GM18867 (cell line): ENCODE measurements at regions not wholly inside any gene's neighbourhood (a gene's known extent, or its start where the extent isn't known, plus 50 kb on each side); places are given as distances from the start of the nearest gene placed in this dataset.
"Not testable (repeated sequence)": the region's sequence is repeated elsewhere in the genome, so short reads cannot be mapped to it uniquely, and the experiment has no call there.

Experiments used
- ATAC-seq: cut with Tn5 transposase; IDR thresholded peaks from one replicate; pipeline ENCODE4 v1.9.1; 2021; ENCODE audit warnings: mild to moderate bottlenecking, moderate library complexity; ENCODE audit not compliant: unreplicated experiment

DNA sequence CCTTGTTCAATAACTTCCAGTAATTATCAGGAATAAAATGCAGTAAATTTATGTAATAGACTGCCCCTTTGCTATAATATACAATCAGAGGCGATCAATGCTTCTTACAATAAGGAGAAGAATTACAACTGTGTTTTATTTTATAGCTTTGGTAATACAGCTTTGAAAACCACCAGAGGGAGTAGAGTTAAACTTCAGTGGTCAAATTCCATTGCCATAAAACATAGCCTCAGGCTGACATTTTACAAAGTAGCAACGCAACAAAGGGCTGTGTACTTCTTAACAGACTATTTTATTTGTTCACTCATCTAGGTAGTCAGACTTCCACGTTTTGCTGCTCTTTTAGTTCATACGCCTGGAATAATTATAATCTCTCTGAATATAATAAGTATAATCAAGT lies 58.5 kb downstream of the TEX13C start:
- no peak for ATAC-seq

DNA sequence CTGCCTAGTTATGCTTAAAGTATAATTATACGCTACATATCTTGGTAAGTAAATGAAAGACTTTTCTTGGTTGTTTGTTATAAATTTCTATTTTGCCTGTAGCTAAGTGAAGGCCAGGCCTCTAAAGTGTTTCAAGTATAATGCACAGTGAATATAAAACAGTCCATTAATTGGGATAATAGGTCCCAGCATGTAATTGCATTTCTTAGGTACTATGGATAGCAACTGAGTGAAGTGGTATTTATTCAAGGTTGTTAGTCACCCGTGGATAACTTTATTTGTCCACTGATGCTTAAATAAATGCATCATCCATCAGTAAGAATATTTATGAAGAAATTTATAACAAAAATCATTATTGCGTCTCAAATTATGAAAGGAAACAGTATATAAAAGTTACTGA lies 59.1 kb downstream of the TEX13C start:
- ATAC-seq, result no peak

DNA sequence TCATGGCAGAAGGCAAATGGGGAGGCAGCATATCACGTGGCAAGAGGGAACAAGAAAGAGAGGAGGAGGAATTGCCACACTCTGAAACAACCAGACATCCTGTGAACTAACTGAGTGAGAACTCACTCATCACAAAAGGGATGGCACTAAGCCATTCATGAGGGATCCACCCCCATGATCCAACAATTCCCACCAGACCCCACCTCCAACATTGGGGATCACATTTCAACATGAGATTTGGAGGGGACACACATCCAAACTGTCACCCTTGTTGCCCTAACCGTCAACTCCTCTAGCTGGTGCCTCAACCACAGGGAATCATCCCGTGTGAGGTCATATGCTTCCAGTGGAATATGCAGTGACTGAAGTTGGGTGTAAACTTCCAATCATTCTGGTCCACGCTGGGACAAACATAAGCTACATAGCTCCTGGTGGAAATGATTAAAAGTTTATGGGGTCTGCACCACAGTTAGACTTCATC lies 62.5 kb downstream of the TEX13C start:
- ATAC-seq, result no peak

DNA sequence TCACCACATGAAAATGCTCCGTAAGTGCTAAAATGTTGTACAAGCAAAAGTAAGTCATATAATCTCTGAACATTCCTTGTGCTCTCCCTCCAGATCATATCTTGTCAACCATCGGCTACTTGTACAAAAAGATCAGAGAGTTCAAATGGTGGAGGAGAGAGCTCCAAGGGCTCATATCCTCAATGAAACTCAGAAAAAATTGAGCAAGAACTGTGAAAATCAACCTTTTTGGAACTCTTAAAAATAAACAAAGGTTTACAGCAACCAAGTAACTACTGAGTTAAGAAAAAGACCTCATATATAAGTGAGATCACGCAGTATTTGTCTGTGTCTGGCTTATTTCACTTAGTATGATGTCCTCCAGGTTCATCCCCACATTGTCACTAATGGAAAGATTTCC lies 63.2 kb downstream of the TEX13C start:
- no peak for ATAC-seq

DNA sequence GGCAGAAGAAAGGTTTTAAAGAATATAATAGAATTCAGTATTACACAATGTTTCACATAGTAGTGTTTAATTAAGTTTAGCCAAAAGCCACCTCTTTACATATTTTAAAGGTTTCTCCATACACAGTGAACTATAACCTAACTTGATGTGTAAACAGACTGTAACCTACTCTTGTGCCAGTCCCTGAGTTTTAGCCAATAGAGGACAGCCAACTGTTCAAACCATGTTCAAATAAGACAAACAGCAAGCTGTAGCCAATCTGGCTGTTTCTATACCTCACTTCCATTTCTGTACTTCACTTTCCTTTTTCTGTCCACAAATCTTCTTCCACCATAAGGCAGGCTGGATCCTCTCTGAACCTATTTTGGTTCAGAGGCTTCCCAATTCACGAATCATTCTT lies 65.2 kb downstream of the TEX13C start:
- no peak for ATAC-seq

DNA sequence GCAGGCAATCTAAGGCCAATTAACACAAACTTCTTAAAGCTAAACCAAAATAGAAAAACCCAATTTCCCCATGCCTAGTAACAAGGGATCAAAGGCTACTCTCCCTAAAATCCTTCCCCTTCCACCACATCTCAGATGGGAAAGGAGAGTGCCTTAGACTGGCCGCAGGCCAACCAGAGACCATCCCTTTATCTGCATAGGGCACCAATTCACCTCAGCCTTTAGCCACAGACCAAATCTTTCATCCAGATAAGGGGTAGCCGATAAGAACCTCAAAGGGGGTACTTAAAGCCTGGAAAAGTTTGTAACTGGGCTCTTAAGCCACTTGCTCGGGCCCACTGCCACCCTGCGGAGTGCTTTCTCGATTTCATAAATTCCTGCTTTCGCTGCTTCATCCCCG lies 68.3 kb downstream of the TEX13C start:
- no peak for ATAC-seq

DNA sequence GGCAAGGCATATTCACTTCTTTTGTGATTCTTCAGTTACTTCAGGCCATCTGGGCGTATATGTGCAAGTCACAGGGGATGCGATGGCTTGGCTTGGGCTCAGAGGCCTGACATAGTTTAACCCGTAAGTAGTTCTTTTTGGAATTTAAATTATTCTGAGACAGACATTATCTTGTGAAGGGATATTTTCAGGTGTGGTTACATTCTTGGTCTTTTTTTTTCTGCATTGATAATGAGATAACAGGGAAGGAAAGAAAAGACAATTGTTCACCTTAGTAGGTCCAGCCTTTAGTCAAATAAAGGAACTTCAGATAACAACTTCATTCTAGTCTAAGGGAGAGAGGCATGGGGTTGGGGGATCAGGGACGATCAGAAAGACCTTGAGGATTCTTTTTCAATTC lies 74.8 kb downstream of the TEX13C start:
- no peak for ATAC-seq

DNA sequence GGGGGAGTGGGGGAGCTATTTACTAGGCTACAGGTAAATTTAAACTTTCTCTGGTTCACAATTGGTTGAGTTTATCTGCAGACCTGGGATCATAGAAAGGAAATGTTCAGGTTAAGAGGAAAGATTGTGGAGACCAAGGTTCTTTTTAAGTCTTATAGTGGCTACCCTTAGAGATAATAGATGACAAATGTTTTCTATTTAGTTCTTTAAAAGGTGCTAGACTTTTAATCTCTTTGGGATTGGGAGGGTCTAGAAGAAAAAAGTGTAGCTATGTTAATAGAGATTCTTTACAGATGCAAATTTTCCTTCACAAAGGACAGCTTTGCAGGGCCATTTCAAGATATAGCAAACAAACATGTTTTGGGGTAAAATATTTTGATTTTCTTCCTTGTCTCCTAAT lies 76.0 kb downstream of the TEX13C start:
- no peak for ATAC-seq

DNA sequence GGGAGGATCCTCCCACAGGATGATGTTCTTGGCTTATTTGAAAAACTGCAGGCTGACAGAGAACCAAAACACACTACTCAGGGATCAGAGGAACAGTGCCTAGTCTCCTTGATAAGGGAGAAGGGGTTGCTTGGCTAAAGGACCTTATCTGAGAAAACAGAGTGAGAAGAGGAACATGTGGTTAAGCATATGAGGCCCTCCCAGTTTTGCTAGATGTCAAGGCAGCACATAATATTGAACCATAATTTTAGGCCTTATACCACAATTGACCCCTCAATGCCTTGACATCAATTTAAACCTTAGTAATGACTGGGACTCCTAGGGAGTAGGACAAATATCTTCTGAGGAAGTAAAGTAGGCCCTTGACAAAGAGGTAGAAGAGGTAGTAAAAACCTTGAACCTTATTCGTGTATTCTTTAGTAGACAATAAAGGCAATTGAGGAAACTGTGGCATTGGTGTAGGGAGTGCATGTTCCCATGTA lies 79.3 kb downstream of the TEX13C start:
- no peak for ATAC-seq

DNA sequence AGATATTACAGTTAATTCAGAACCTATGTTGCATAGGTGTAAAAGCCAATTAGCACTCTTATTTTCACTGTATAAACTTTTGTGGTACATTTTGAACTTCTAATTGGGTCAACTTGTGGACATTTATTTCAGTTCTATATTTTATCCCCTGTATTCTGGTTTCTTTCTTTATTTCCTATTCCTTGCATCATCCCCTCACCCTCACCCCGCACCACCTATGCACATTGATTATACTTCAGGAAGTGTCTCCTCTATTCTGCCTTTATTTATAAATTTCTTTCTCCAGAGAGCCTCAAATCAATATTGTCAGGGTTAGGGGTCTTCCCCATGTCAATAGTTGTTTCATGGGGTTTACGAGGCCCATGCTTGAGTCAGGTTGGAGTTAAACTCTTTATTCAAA lies 83.1 kb downstream of the TEX13C start:
- ATAC-seq, result no peak

DNA sequence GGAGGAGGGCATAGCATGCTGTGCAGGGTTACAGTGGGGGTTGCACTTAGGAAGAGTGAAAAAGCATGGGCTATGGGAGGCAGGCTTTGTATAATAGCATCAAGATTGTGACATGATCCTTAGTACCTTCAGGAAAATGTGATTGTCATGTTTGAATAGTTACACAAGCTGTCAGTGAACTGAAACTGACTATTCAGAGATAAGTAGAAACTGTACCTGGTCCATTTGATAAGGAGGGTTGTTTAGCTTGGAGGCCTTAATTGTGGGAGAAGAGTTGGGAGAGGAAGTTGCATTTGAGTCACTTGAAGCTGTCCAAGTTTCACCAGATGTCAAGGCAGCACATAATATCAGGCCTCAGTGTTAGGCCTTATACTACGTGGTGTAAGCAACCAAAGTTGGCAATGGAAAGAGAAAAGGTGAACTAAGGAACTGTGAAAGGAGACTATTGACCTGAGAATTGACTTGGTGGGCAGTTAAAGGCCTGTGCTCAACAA lies 85.0 kb downstream of the TEX13C start:
- no peak for ATAC-seq

DNA sequence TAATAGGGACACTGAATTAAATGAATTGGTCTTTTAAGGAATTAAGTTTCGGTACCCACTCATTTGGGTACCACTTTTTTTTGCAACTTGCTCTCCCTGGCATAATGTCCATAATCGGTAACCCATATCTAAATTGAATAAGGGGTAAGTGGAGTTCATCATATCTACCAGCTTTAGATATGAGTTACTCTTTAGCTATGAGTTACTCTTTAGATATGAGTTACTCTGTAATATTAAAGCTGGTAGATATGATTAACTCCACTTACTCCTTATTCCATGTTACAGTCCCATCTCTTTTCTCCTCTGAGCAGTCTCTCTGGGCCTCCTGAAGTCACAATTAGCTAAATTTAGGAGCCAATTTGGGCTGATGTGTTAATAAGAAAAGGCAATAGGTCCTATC lies 85.7 kb downstream of the TEX13C start:
- ATAC-seq, result no peak

DNA sequence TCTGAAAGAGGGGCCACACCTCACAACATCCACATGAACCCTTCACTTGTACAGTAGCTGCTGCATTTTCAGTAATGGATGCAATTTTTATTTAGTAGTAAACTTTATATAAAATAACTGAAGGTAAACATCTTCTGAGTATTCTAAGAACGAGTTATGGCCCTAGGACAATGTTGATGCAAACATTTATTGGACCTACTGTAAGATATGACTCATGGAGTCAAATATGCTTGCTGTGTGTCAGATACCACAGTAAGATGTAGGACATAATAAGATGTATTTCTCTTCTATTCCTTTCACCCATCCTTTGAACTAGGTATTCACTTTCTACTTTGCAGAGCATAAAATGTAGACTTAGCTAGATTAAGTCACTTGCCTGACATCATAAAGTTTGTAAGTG lies 87.6 kb downstream of the TEX13C start:
- no peak for ATAC-seq

DNA sequence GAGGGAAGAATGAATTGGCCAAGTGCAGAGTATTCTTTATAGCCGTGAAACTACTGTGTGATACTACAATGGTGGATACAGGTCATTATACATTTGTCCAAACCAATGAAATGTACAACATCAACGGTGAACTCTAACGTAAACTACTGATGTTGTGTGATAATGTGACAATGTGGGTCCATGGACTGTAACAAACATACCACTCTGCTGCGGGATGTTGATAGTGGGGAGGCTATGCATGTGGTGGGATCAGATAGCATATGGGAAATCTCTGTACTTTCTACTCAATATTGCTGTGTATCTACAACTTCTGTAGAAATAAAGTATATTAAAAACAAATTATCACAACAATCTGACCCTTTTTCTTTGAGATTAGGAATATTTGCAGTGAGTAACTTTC lies 101.1 kb downstream of the TEX13C start:
- no peak for ATAC-seq

DNA sequence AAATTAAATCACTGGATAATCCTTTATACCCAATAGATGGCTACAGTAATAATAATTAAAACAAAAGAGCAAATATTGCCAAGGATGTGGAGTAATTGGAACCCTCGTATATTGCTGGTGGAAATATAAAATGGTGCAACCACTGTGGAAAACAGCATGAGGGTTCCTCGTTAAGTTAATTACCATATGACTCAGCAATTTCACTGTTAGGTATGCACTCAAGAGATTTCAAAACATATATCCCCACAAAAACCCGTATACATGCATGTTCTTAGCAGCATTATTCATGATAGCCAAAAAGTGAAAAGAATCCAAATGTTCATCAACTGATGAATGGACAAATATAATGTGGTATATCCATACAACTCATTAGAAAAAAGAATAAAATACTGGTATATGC lies 103.3 kb downstream of the TEX13C start:
- no peak for ATAC-seq

DNA sequence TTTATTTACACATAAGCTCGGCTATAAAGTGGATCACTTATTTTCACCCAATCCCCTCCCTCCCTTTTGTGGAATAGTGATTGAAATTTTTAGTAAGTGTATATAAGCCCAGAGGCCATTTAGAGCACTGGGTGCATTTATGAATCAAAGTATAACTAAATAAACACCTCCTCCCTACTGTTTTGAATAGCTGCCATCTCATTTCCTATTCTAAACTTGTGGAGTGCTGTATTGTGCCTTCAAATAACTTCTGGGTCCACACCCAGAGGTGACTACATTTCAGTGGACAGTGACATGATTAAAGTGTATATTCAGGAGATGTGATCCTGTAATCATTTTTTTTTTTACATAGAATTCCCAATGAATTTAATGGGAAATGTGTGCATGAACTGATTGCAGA lies 104.9 kb downstream of the TEX13C start:
- no peak for ATAC-seq

DNA sequence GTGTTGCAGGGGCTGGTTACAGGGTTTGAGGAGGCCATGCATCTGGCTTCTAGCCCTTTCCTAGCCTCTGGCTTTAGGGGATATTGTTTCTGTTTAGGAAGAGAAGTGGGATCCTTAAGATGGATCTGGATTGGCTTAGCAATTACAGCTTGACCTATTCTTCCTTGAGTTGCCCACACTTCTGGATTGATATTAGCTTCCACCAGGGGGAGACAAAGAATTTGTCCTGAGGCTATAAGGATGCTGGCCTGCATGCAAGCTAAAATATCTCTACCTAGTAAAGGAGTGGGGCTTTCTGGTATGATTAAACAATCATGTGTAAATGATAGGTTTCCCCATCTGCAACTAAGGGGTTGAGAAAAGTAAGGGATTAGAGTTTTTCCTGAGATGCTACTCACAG lies 117.2 kb downstream of the TEX13C start:
- ATAC-seq, result no peak

DNA sequence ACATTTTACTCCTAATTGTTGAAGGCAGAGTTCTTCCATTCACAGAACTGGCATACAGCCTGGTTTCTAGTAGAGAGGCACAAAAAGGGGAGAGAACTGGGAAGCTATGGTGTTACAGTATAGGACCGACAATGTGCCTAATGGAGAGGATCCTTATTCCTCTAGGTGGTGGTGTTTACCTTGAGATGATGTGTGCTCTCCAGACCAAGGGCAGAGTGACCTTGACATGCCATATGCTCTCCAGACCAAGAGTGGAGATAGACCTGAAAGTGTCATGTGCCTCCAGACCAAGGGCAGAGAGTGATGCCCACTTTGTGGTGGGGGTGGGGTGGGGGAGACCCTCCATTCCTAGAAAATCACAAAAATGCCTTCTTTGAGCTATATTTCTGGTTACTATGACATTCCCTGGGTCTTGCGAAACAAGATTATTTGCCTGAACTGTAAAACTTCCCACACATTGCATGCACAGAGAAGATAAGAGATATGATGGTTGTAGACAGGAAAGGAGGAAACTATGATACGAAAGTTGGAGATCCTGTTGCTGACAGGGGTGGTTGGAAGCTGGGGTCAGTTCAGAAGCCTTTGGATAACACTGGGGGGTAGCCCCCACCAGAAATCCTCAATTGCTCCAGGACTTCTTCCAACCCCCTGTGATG lies 119.7 kb downstream of the TEX13C start:
- no peak for ATAC-seq

DNA sequence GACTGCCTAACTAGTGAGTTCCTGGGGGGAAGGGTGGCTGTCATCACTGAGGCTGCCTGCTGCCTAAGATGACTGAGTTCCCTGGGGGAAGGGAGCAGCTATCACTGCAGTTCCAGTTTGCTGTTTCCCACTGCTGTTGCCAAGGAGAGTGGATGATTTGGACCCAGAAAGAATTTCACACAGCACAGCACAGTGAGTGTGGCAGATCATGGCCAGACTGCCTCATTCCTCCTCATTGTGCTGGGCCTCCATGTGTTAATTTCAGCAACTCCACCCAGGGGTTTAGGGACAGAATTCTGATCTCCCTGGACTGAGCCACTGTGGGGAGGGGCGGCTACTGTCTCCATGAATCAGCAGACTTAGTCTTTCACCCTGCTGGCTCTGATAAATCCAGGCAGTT lies 125.0 kb downstream of the TEX13C start:
- no peak for ATAC-seq

DNA sequence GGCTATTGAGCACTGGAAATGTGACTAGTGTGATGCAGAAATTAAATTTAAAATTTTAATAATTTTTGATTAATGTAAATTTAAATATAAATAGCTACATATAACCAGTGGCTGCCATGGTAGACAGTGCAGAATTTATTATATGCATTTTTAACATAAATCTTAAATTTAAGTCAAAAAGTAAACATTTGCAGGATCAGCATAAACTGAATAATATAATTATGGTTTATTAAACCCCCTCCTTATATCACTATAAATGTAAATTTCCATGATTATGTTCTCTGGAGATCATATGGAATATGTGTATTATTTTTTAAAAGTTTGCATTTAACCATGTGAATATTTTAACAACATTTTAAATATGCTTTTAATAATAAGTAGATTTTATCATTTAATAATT lies 155.8 kb downstream of the TEX13C start:
- no peak for ATAC-seq

DNA sequence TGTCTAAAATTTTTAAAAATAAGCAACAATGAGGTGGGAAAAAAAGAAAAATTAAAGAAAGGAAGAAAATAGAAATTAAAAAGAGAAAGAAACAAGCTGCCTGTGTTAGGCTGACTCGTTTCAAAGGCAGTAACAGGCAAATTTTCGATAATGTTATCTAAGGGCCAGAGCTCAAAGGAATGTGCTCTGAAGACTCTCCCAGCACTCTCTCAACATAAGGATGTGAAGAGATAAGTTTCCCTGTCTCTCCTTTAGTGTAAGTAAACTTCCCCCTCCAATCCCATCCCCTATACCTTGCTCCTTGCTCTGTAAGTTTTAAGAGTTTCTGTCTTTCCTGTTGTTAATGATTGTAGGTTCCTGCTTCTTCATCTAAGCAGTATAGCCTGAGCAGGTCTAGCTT lies 172.8 kb downstream of the TEX13C start:
- no peak for ATAC-seq

DNA sequence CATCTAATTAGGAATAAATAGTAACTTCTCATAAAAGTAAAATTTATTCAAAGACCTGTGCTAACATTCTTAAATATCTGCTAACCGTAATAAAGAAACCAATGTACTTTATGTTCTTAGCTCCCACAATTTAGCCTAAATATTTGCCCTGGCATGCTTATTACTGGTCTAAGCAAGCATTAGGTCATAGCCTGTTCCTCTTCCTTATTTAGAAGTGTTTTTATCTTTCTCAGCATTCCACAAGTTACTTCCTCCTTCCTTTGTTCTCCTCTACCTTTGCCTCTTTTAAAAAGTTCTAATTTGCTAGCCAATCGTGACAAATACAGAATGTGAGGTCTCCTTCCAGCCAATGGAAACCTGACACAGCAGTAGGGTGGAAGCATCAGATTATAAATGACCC lies 173.3 kb downstream of the TEX13C start:
- ATAC-seq, result not testable (repeated sequence)

DNA sequence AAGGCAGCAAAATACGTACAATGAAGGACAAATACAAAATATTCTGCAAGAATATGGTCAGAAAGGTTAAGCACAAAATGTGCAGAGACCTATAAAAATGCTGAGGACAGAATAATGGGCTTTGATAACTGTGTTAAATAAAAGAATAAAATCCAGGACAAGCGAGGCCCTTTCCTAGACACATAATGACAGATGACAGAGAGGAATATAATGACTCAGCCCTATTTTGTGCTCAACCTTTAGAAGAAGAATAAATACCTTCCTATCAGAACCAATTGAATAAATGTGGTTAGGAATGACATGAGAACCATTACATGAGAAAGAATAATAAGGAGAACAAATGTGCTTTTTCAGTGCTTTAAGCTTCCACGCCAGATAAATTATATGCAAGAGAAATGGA lies 178.0 kb downstream of the TEX13C start:
- ATAC-seq, result no peak
